CD4-positive, alpha-beta T cell treated with Interleukin-1 beta for 1 hour (primary cell): ENCODE measurements at regions not wholly inside any gene's neighbourhood (a gene's known extent, or its start where the extent isn't known, plus 50 kb on each side); places are given as distances from the start of the nearest gene placed in this dataset.
"Not testable (repeated sequence)": the region's sequence is repeated elsewhere in the genome, so short reads cannot be mapped to it uniquely, and the experiment has no call there.

ENCODE experiments used
- DNase-seq, 2 donors: peaks; one replicate each; pipeline ENCODE4 v3.0.0-alpha.2; 2020 to 2022

- DNase-seq: no peak
Observed at GRCh38 chrX:106363214-106363613, 195.1 kb downstream of the PWWP3B start.

- DNase-seq: peak in 1 of 2 donors; percentile 4
Observed at GRCh38 chrX:106378616-106379015, 210.5 kb downstream of the PWWP3B start.

- no peak for DNase-seq
Observed at GRCh38 chrX:106391284-106391911, 220.4 kb upstream of the RADX start.

GRCh38 chrX:106392346-106392745 lies 219.4 kb upstream of the RADX start:
- DNase-seq: no peak

- no peak for DNase-seq
Observed at GRCh38 chrX:106397788-106398538, 213.8 kb upstream of the RADX start.

GRCh38 chrX:106401965-106402559 lies 209.7 kb upstream of the RADX start:
- DNase-seq: no peak

- no peak for DNase-seq
Observed at GRCh38 chrX:106404512-106404911, 207.3 kb upstream of the RADX start.

- peak in 1 of 2 donors; percentile 5 for DNase-seq
Observed at GRCh38 chrX:106415276-106415895, 196.4 kb upstream of the RADX start.

GRCh38 chrX:106436691-106437090 lies 175.1 kb upstream of the RADX start:
- no peak for DNase-seq

GRCh38 chrX:106437407-106437806 lies 174.4 kb upstream of the RADX start:
- DNase-seq: no peak

- DNase-seq: no peak
Observed at GRCh38 chrX:106450405-106450804, 161.4 kb upstream of the RADX start.

- DNase-seq: no peak
Observed at GRCh38 chrX:106451933-106452332, 159.8 kb upstream of the RADX start.

- no peak for DNase-seq
Observed at GRCh38 chrX:106454991-106455390, 156.8 kb upstream of the RADX start.

GRCh38 chrX:106457802-106458201 lies 154.0 kb upstream of the RADX start:
- no peak for DNase-seq

- no peak for DNase-seq
Observed at GRCh38 chrX:106467422-106467821, 144.4 kb upstream of the RADX start.

GRCh38 chrX:106467943-106468342 lies 143.8 kb upstream of the RADX start:
- no peak for DNase-seq

GRCh38 chrX:106468433-106468832 lies 143.3 kb upstream of the RADX start:
- DNase-seq: no peak

- no peak for DNase-seq
Observed at GRCh38 chrX:106479920-106480319, 131.9 kb upstream of the RADX start.

GRCh38 chrX:106481341-106481740 lies 130.4 kb upstream of the RADX start:
- peak; percentile 1 to 54 for DNase-seq

- peak in 1 of 2 donors; percentile 33 for DNase-seq
Observed at GRCh38 chrX:106484233-106484632, 127.5 kb upstream of the RADX start.

GRCh38 chrX:106493210-106493816 lies 118.5 kb upstream of the RADX start:
- not testable (repeated sequence) for DNase-seq

GRCh38 chrX:106499473-106499872 lies 112.3 kb upstream of the RADX start:
- DNase-seq: no peak

GRCh38 chrX:106510713-106511403 lies 100.9 kb upstream of the RADX start:
- DNase-seq: no peak
